Amniotic stem cell (primary cell): ENCODE measurements at regions not wholly inside any gene's neighbourhood (a gene's known extent, or its start where the extent isn't known, plus 50 kb on each side); places are given as distances from the start of the nearest gene placed in this dataset.
"Not testable (repeated sequence)": the region's sequence is repeated elsewhere in the genome, so short reads cannot be mapped to it uniquely, and the experiment has no call there.

Source experiments
- DNase-seq: peaks from one replicate; lab custom pipeline; 2025; lab: John Stamatoyannopoulos, UW

DNA sequence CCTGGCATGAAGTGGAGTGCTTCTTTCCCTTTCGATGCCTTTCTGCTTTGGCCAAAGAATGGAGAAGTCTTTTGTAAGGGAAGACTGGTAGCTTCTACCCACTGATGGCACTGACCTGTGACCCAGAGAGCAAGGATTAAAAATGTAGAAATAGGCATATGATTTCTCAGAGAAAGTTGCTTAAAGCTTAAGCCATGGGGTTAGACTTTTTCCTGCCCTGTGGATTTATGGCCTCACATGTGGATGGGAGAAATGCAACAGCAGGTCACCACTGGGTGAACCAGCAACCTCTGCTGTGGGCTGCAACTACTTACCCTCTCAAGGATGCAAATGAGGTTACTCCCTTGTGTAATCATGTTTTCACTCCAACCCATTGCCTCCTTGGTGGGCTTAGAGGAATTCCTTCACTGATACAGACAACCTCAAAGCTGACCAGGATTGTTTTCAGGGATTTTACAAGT, 86.7 kb upstream of the CDC42EP3 start:
- DNase-seq: not testable (repeated sequence)

DNA sequence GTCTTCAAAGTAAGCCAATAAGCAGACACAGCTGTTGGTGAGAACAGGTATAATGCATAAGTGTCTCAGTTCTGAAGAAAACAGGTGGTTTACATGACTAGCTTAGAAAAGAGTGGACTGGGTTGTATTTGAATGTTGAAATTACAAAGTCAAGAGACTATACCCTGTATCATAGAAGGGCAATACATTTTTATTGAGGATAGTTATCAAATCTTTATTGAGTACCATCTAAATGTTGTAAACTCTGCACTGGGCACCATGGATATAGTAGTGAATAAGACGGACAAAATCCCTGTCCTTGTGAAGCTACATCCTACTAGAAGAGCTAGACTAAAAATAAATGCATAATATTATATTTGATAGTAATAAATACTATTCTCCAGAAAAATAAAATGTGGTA, 88.5 kb upstream of the CDC42EP3 start:
- not testable (repeated sequence) for DNase-seq

DNA sequence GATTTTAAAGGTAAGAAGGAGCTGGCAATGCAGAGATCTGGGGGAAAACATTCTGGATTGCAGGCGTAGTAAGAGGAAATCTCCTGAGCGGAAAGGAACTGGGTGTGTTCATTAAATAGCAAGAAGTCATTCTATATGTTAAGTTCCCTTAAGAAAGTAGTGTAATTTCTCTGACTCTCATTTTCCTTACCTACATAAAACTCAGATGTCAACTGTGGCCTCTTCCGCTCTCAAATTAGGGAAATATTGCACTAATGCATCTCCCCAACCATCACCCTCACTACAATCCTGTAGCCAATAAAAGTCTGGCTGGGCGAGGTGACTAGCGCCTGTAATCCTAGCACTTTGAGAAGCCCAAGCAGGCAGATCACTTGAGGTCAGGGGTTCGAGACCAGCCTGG, 89.0 kb upstream of the CDC42EP3 start:
- DNase-seq: no peak

DNA sequence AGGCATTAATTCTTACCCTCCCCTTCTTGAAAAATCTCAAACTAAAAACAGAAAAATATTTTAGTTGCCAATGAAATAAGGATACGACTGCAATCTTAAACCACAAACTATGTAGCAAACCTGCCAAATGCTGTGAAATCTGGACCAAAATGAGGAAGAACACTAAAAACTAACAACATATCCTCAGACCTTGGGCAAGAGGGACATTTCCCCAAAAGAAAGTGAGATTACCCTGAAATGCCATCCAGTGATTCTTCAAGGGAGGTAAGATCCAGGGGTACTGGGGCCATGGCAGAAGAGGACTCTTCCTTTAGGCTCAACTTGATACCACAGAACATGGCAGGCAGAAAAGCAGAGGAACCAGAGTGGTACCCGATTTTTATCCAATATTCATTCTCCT, 90.8 kb upstream of the CDC42EP3 start:
- DNase-seq: not testable (repeated sequence)

DNA sequence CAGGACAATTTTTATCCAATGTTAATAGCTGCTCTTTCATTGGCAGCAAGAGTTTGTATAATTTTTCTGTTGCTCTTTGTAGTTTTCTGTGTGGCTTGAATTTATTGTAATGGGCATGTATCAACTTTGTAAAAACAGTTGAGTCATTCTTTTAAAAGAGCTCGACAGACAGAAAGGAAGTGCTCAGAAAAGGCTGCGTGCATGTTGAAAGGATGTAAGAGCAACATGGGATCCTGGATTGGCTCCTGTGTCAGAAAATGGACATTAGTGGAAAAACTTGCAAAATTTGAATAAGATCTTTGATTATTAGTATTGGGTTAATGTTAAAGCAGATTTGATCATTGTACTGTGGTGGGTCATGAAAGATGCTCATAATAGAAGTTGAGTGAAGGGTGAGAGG, 93.3 kb upstream of the CDC42EP3 start:
- no peak for DNase-seq

DNA sequence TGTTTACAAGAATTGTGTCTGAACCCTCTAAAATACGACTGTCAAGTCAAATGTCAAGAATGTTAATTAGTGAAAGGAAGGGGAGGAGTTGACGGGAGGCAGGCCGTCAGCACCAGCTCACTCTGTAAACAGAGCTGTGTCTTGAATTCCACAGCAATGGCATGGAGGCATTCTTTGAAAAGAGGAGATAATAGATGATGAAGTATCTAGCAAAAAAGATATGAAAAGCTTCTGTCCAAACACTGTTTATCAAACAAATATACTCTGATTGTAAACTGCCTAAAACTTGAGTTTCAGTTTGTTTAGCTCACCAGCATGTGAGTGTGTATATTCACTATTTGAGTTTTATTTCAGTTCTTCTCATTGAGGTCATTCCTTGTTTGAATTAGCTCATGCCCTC, 94.7 kb upstream of the CDC42EP3 start:
- no peak for DNase-seq

DNA sequence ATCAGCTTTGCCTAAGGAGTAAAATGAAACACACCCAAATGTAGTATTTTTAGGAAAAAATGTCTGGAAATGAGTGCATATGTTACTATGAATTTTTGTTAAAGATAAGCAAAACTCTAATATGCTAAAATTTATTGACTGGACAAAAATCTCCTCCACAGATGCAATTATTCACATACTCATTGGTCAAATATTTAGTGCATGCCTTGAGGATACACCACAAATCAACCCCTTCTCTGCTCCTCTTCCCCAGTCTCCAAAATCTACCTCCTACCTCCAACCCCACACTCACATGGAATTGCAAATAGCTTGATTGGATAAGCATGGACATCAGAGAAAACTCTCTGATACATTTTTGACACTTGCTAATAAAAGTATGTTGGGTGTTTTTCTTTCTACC, 95.6 kb upstream of the CDC42EP3 start:
- no peak for DNase-seq

DNA sequence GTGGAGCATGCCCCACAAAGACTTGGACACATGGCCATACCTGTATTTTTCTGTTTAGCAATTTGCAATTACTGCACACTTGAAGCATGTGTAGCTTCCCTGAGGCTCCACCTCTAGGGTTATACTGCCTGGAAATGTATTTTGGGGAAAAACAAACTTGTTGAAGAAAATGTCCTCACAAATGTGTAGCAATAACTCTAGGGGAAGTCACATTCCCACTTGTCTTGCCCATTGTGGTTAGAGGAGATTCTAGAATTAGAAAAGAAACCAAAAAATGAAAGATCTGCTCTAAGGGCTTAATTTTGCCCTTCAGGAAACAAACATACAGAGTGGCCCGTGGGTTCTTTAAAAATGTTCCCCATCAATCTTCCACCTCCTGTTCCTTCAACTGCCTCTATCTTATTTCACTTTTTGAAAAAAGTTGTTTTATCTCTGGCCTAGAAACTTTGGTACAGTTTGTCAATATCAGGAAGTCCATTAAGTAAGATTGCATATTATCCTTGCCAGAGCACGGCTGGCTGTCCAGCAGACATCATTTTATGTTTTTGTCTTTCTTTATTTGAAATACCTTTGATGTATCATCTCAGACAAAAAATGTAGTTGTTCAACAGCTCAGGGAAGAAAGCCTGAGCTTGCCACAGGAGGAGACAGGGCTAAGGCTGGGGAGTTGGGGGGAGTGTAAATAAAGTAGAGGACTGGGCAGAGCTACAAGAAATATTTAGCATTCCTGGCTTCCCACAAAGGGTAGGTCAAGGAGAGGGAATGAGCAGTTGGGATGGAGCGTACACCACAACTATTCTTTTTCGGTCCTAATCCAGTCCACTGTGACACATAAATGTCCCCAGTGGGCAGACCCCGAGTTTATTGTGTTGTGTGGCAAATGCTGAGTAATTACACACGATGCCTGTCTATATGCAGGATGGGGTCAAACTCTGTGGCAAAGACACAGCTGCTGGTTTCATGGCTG, 96.8 kb upstream of the CDC42EP3 start:
- DNase-seq: peak; percentile 57

DNA sequence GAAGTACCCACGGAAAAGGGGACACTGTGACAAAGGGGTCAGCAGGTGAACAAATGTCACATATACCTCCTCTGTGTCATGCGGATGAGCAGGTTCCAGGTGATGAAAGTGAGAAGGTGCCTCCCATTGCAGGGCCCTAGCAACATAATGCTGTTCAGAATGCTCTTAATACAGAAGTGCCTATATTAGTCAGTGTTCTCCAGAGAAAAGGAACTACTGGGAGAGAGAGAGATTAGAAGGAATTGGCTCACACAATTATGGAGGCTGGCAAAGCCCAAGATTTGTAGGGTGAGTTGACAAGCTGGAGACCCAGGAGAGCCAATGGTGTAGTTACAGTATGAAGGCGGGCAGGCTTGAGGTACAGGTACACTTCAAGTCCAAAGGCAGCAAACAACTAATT, 98.1 kb upstream of the CDC42EP3 start:
- no peak for DNase-seq

DNA sequence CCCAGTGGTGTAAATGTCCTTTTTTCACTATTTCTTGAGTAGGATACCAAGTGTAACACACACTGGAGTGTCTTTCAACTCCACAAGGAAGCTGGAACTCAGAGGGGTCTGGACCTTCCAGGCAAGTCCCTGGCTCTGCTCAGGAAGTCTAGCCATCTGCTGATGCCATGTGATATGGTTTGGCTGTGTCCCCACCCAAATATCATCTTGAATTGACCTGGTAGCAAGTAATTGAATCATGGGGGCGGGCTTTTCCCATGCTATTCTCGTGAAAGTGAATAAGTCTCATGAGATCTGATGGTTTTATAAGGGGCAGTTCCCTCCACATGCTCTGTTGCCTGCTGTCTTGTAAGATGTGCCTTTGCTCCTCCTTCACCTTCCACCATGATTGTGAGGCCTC, 99.4 kb upstream of the CDC42EP3 start:
- no peak for DNase-seq

DNA sequence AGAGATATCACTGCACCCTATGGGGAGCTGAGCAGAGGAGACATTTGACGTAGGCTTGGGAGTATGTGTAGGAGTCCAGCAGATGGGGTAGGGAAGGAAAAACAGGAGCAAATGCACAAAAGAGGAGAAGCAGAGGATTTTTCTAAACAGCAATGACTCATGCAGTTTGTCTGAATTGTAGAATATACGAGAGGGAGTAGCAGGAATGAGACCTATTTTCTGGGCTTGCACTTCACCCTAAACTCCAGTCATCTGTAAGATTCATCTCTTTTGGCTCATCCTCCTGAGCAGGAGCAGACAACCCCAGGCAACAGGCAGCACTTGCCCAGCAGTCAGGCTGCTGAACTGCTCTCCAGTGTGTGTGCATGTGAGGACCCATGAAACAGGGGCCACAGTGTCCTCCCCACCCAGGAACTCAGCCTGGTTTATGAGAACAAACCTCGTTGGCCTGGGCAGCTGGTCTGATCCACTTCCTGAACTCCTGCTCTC, 100.2 kb upstream of the CDC42EP3 start:
- no peak for DNase-seq

DNA sequence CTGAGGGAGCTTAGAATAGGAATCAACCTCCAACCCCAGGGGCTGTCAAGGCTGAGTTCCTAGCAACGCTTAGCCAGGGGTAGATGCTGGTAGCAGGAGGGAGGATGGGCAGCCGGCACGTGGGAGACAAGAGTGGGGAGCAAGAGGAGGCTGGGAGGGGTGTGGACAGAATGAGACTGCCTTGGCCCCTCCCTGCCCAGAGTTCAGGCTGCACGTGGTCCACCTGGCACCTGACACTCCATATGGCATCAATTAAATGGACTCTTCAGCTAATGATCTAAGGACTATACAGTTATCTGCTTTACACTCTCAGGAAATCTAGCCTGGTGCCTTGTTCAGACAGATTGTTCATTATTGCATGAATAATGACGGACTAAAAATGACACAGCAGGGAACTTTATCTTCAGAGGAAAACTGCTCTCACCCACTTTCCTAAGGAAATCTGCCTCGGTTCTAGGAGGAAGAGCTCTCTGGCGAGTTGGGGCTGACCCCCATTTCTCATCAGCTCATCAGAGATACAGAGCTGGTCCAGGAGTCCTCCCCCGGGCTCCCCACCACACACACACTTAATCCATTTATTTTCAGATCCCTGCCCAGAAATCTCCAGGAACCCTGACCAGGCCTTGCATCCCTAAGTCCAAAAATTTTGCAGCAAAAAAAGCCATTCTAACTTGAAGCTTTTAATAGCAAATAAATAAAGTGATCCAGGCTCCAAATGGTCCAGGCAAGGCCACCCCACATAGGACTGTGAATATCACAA, 102.1 kb upstream of the CDC42EP3 start:
- no peak for DNase-seq

DNA sequence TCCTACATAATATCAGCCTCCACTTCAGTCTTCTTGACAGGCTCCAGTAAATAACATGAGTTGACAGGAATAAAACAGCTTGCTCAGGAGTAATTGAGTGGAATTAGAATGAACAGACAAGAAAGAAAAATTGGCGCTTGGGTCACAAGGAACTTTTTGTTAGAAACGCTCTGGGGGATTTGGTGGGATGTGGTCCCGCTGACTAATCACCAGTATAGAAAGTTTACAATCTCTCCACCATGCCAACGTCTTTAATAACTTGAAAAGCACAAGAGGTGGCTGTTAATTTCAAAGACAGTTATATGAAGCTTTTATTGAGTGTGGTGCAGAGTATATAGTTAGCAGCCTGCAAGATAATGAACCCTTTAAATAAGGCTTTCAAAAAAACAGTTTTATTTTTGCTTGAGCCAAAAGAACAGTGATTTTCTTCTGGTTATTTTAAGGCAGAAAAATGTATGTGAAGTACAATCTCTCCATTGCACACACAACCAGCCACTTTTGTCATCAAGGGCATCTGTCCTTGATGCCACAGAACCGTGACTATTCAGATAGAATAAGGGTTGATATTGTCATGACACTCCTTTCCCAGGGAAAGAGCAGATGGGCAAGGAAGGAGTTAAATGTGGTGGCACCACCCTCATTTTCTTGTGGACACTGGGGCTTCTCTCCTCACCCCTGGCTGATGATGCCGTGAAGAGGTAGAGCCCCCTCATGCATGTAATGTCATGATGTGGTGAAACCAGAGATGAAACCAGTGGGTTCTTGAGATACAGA, 102.9 kb upstream of the CDC42EP3 start:
- not testable (repeated sequence) for DNase-seq

DNA sequence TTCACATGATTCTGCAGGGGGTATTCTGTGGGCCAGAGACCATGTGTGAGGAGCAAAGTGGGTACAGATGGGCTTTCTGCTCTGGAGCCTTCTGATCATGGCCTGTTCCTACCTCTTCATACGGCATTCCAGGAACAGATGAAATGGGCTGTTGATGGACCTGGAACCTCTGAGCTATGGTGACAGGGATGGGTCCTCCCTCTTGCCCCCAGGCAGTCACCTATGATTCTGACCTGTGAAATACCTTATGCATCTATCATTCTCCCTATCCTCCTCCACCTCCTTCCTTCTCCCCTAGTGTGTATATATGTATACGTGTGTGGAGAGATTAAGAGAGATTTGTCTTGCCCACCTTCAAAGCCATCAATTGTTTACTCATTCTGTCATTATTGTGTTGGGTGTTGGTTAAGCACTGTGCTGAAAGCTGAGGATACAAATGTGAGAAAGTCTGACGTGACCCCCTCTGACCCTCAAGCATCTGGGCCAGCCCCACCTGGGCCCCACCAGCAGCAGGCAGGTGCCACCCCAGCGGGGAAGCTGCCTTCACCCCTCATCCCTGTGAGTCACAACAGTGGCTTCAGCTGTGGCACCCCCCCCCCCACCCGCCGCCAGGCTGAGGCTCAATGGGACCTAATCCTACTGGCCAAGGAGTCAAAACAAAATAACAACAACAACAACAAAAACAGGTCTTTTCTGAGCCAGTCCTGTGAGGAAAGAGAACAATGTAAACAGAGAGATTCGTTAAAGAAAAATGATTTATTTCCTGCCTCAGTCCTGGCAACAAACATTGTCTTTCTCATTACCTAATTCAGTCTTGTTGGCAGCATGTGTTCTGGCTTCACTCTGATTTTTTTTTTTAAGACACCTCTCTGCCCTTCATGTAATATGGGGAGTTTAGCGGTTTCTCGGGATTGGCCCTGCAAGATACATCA, 103.8 kb upstream of the CDC42EP3 start:
- DNase-seq: no peak

DNA sequence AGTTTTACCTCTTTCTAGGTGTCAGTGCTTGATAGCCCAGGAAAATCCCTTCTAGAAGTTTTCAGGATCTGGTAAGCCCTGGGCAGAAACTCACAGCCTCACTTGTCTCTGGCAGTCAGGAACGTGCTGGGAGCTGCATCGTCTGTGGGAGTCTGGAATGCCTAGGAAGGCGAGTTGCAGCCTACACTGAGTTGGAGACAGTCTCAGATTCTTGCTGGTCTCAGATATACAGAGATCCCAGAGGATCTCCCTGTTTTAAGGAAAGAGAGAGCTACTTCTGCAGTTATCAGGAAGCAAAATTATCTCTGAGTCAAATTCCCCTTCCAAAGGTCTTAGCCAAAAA, 104.4 kb upstream of the CDC42EP3 start:
- no peak for DNase-seq

DNA sequence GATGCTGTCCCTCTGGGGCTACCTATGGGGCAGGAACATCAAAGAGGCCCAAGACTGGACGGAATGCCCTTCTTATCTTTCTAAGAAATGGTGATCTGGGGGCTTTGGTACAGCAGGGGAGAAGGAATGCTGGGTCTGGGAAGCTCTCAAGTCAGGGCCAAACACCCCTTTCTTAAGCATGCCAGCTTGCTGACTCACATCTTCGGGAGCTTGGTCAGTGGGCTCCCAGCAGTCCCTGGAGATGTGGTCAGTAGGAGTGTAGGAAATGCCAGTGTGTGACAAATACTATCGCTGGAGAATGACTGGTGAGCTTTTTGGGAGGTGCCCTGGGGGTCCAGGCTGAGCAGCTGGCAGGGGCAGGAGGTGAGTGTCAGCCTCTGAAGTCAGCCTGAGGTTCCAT, 105.0 kb upstream of the CDC42EP3 start:
- DNase-seq: peak; percentile 71

DNA sequence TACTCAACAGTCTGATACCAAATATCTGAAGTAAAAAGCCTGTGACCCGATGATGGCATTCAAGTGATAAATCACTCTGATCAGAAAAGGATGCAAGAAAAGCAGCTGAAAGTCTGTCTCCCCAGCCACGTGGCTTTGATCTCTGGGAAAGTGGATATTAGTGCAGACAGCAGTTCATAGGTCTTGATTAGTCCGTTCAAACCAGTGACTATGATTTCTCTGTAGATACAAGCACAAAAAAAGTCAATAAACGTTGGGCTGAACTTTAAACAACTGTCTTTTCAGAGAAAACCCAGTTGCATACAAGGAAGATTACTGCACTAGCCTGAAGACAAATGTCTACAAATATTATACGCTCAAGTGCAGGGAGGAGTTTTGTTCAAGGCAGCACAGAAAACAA, 107.7 kb upstream of the CDC42EP3 start:
- no peak for DNase-seq

DNA sequence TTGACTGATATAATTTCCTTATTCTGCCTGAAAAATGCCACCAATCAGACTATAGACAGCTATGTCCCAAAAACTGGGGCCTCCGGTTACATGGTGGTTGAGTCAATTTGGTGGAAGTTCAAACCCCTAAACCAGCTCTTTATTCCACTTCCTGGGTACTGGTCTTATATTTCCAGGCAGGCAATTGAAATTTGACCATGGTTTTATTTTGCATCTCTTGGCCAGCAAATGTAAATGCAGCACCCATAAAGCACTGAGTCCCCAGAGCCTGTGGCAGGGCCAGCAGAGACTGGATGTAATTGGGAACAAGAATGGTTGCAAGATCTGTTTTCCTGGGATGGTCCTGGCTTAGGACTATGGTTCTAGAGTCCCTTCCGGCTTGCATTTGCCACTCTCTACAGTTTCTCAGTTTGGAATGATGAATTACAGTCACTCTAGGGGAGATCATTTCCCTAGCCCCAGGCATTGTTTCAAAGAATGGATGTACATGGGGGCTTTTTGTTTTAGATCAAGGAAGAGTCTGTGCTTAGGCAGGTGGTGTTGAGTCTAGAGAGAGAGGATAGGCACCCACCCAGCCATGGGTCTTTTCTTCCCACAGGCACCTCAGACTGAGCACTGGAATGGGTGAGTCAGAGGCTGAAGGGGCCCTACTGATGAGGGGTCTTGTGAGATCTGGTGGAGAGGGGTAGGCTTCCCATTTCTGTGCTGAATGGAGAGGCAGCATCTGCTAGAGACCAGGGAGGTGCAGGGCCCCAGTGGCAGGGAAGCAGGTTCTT, 108.4 kb upstream of the CDC42EP3 start:
- no peak for DNase-seq

DNA sequence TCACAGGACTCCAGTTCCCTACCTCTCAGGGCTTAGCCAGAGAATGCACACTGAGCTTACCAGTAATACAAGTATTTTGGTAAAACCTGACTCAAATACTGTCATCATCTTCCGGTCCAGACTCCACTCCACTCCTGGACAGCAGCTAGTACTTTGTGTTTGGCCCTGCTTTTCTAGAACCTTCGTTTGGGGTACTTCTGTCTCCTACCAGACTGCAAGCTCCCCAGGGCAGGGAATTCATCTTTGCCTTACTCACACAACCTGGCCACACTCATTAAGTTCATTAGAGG, 108.9 kb upstream of the CDC42EP3 start:
- no peak for DNase-seq

DNA sequence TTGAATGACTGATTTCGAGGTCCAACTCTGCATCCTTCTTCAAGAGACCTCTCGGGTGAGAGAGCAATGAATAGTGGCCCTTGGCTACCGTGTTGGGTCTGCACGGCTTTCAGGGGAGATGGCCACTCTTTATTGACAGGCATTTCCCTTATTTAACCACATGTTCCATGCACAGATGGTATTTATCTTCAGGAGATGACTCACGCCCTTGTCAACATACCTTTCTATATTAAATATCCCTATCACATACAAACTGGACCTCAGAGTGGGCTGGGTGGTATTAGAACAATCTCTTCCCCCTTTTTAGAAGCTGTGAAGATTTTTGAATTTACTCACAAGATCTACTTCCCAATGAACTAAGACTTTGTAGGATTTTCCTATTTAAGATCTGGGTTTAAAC, 109.6 kb upstream of the CDC42EP3 start:
- DNase-seq: peak; percentile 35
